ENCODE measurements at regions not wholly inside any gene's neighbourhood (a gene's known extent, or its start where the extent isn't known, plus 50 kb on each side); places are given as distances from the start of the nearest gene placed in this dataset.

GRCh38 chr2:12935796-12936195 lies 219.1 kb downstream of the TRIB2 start:
- no peak for TF ChIP-seq GATA3 (IDR thresholded peaks at IDR 0.05; ENCODE audit: low read depth, low read length)
- TF ChIP-seq GATA2 (IDR thresholded peaks at IDR 0.05; ENCODE audit: low read depth, low read length): no peak

Measured in SH-SY5Y (cell line).